ENCODE measurements at regions not wholly inside any gene's neighbourhood (a gene's known extent, or its start where the extent isn't known, plus 50 kb on each side); places are given as distances from the start of the nearest gene placed in this dataset.
A peak's percentile ranks its signal among the peaks of the same experiment; 100 is the strongest.
"Not testable (repeated sequence)": the region's sequence is repeated elsewhere in the genome, so short reads cannot be mapped to it uniquely, and the experiment has no call there.

DNA sequence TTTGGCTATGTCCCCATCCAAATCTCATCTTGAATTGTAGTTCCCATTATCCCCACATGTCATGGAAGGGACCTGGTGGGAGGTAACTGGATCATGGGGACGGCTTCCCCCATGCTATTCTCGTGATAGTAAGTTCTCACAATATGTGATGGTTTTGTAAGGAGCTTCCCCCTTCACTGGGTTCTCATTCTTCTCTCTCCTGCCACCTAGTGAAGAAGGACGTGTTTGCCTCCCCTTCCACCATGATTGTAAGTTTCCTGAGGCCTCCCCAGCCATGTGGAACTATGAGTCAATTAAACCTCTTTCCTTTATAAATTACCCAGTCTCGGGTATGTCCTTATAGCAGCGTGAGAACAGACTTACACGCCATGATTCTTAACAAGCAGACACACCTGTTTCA is 165.6 kb downstream of the XPNPEP1 start:
- DNase-seq (ENCODE audit: low spot score); H3K4me3 ChIP-seq (ENCODE audit: low read depth in 1 of 3, low read length in 3 of 3); H3K9ac ChIP-seq (ENCODE audit: low read depth in 1 of 2, low read length in 2 of 2): not testable (repeated sequence)

DNA sequence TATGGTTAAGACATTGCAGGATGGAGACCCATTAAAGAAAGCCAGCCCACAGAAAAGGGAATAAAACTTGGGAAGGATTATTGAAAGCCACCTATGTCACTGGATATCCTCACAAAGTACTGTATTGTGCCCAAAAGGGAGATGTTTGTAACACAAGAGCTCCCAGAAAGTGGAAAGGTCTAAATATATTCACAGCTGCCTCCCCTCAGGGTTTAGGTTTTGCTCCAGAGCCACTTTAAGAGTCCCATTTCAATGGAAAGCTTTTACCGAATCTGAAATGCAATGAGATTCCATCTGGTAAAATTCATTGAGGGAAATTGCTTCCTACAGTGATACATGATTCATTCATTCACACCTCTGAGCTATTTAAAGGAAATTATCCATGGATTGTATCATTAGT is 176.4 kb downstream of the XPNPEP1 start:
- no peak overlapping the region for H3K27ac ChIP-seq (ENCODE audit: low read depth in 1 of 2, low read length in 2 of 2)
- no peak overlapping the region for H3K9ac ChIP-seq (ENCODE audit: low read depth in 1 of 2, low read length in 2 of 2)
- TF ChIP-seq, protein P1, sequence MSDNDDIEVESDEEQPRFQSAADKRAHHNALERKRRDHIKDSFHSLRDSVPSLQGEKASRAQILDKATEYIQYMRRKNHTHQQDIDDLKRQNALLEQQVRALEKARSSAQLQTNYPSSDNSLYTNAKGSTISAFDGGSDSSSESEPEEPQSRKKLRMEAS (IDR thresholded peaks at IDR 0.05) = no peak
- no peak for TF ChIP-seq GABPA (IDR thresholded peaks at IDR 0.05 in 1 of 2, conservative IDR thresholded peaks at IDR 0.05 in 1 of 2)
- no peak for TF ChIP-seq JUND (IDR thresholded peaks at IDR 0.05)
- no peak for TF ChIP-seq HNF4A (conservative IDR thresholded peaks at IDR 0.05)
- TF ChIP-seq, protein P2, sequence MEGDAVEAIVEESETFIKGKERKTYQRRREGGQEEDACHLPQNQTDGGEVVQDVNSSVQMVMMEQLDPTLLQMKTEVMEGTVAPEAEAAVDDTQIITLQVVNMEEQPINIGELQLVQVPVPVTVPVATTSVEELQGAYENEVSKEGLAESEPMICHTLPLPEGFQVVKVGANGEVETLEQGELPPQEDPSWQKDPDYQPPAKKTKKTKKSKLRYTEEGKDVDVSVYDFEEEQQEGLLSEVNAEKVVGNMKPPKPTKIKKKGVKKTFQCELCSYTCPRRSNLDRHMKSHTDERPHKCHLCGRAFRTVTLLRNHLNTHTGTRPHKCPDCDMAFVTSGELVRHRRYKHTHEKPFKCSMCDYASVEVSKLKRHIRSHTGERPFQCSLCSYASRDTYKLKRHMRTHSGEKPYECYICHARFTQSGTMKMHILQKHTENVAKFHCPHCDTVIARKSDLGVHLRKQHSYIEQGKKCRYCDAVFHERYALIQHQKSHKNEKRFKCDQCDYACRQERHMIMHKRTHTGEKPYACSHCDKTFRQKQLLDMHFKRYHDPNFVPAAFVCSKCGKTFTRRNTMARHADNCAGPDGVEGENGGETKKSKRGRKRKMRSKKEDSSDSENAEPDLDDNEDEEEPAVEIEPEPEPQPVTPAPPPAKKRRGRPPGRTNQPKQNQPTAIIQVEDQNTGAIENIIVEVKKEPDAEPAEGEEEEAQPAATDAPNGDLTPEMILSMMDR (IDR thresholded peaks at IDR 0.05; ENCODE audit: low read depth, low read length, missing input control) = no peak
- no peak for TF ChIP-seq TAF1 (conservative IDR thresholded peaks at IDR 0.05)
- TF ChIP-seq RAD21 (IDR thresholded peaks at IDR 0.05) = no peak
- TF ChIP-seq SP1 (IDR thresholded peaks at IDR 0.05) = no peak
- no peak for TF ChIP-seq HNF4G (IDR thresholded peaks at IDR 0.05)
- TF ChIP-seq, protein P3, sequence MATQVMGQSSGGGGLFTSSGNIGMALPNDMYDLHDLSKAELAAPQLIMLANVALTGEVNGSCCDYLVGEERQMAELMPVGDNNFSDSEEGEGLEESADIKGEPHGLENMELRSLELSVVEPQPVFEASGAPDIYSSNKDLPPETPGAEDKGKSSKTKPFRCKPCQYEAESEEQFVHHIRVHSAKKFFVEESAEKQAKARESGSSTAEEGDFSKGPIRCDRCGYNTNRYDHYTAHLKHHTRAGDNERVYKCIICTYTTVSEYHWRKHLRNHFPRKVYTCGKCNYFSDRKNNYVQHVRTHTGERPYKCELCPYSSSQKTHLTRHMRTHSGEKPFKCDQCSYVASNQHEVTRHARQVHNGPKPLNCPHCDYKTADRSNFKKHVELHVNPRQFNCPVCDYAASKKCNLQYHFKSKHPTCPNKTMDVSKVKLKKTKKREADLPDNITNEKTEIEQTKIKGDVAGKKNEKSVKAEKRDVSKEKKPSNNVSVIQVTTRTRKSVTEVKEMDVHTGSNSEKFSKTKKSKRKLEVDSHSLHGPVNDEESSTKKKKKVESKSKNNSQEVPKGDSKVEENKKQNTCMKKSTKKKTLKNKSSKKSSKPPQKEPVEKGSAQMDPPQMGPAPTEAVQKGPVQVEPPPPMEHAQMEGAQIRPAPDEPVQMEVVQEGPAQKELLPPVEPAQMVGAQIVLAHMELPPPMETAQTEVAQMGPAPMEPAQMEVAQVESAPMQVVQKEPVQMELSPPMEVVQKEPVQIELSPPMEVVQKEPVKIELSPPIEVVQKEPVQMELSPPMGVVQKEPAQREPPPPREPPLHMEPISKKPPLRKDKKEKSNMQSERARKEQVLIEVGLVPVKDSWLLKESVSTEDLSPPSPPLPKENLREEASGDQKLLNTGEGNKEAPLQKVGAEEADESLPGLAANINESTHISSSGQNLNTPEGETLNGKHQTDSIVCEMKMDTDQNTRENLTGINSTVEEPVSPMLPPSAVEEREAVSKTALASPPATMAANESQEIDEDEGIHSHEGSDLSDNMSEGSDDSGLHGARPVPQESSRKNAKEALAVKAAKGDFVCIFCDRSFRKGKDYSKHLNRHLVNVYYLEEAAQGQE (IDR thresholded peaks at IDR 0.05) = no peak
- TF ChIP-seq, protein P4, sequence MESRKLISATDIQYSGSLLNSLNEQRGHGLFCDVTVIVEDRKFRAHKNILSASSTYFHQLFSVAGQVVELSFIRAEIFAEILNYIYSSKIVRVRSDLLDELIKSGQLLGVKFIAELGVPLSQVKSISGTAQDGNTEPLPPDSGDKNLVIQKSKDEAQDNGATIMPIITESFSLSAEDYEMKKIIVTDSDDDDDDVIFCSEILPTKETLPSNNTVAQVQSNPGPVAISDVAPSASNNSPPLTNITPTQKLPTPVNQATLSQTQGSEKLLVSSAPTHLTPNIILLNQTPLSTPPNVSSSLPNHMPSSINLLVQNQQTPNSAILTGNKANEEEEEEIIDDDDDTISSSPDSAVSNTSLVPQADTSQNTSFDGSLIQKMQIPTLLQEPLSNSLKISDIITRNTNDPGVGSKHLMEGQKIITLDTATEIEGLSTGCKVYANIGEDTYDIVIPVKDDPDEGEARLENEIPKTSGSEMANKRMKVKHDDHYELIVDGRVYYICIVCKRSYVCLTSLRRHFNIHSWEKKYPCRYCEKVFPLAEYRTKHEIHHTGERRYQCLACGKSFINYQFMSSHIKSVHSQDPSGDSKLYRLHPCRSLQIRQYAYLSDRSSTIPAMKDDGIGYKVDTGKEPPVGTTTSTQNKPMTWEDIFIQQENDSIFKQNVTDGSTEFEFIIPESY (IDR thresholded peaks at IDR 0.05) = no peak
- TF ChIP-seq EGR1 (IDR thresholded peaks at IDR 0.05; ENCODE audit: low read depth in 2 of 2) = no peak
- H3K27me3 ChIP-seq (ENCODE audit: control insufficient read depth in 4 of 4, insufficient read depth in 4 of 4, low read length in 3 of 4) = no peaks in the 10 kb centered on the region
- H3K4me3 ChIP-seq (ENCODE audit: low read depth in 1 of 3, low read length in 3 of 3) = no peak overlapping the region
- DNase-seq (ENCODE audit: low spot score) = no peak
- H3K4me1 ChIP-seq (ENCODE audit: control insufficient read depth in 4 of 4, insufficient read depth in 4 of 4, low read length in 3 of 4) = no peaks in the 10 kb centered on the region
- H3K36me3 ChIP-seq (ENCODE audit: control insufficient read depth in 4 of 4, insufficient read depth in 3 of 4, low read depth in 1 of 4, low read length in 3 of 4) = no peaks in the 10 kb centered on the region
- no peaks in the 10 kb centered on the region for H3K9me3 ChIP-seq (ENCODE audit: control insufficient read depth in 4 of 4, low read length in 3 of 4)
- WGBS = 77% methylated on average over 1 of the region's 1 CpG

More for the DNA sequence above, 165.6 kb downstream of the XPNPEP1 start:
- not testable (repeated sequence) for H3K9me3 ChIP-seq (ENCODE audit: control insufficient read depth in 4 of 4, low read length in 3 of 4); H3K4me1 ChIP-seq (ENCODE audit: control insufficient read depth in 4 of 4, insufficient read depth in 4 of 4, low read length in 3 of 4); H3K27ac ChIP-seq (ENCODE audit: low read depth in 1 of 2, low read length in 2 of 2); H3K27me3 ChIP-seq (ENCODE audit: control insufficient read depth in 4 of 4, insufficient read depth in 4 of 4, low read length in 3 of 4); H3K36me3 ChIP-seq (ENCODE audit: control insufficient read depth in 4 of 4, insufficient read depth in 3 of 4, low read depth in 1 of 4, low read length in 3 of 4)
- WGBS = 65% methylated on average over 6 of the region's 6 CpGs
- TF ChIP-seq RAD21 (IDR thresholded peaks at IDR 0.05) = peak; percentile 16 to 32

All from liver (tissue), 8 donors.